Panc1 (cell line): ENCODE measurements at regions not wholly inside any gene's neighbourhood (a gene's known extent, or its start where the extent isn't known, plus 50 kb on each side); places are given as distances from the start of the nearest gene placed in this dataset.

Experiments used
- ATAC-seq: fragments of 200-7000 bp; cut with Tn5 transposase; 2 replicates; pipeline ENCODE4 v1.9.1; 2020; ENCODE audit warnings: mild to moderate bottlenecking, moderate library complexity
- BruUV-seq: library from RNA; stranded (reverse); fragments of 400-500 nt; replicated peaks from 2 replicates; lab custom pipeline; 2021; lab: Mats Ljungman, UMichigan
- CTCF ChIA-PET: fragments of 300-600 bp; sonication (Branson Sonifier 250); formaldehyde crosslinking; loops from one replicate; lab custom pipeline; 2022; ENCODE audit warnings: antibody characterized with exemption; lab: Charles Lee
- POLR2A ChIA-PET: fragments of 300-600 bp; sonication (Branson Sonifier 250); formaldehyde crosslinking; loops from one replicate; lab custom pipeline; 2022; ENCODE audit warnings: antibody characterized with exemption; lab: Charles Lee
- DNase-seq: peaks from one replicate; pipeline ENCODE4 v3.0.0-alpha.2; 2010; ENCODE audit warnings: low read depth, low spot score
- H3K27ac ChIP-seq: 2 replicates; pipeline ENCODE4 v1.5.1; 2011; ENCODE audit warnings: mild to moderate bottlenecking, low read length, inconsistent platforms
- H3K27me3 ChIP-seq: fragments of 200-500 bp; sonication (Bioruptor generic); 2 replicates; pipeline ENCODE4 v1.6.0; 2014; ENCODE audit warnings: low read length, inconsistent platforms; ENCODE audit not compliant: control insufficient read depth, insufficient read depth
- H3K36me3 ChIP-seq: fragments of 200-500 bp; sonication (Bioruptor generic); 2 replicates; pipeline ENCODE4 v1.5.1; 2014; ENCODE audit warnings: inconsistent platforms, mild to moderate bottlenecking, low read length, moderate library complexity; ENCODE audit not compliant: control insufficient read depth, insufficient read depth
- H3K4me1 ChIP-seq: 2 replicates; pipeline ENCODE4 v1.5.1; 2011; ENCODE audit warnings: inconsistent platforms, mild to moderate bottlenecking, low read length, moderate library complexity; ENCODE audit not compliant: control insufficient read depth, insufficient read depth
- H3K4me3 ChIP-seq, 2 experiments: 2 replicates each; pipeline ENCODE4 v1.5.1; 2011 to 2012; ENCODE audit warnings: low read depth in 2 of 2, low read length in 2 of 2, mild to moderate bottlenecking in 2 of 2, inconsistent platforms in 1 of 2, moderate library complexity in 1 of 2
- H3K9me3 ChIP-seq: fragments of 200-500 bp; sonication (Bioruptor generic); 2 replicates; pipeline ENCODE4 v1.5.1; 2014; ENCODE audit warnings: low read depth, mild to moderate bottlenecking, inconsistent platforms, low read length, moderate library complexity; ENCODE audit not compliant: control insufficient read depth, insufficient read depth
- POLR2AphosphoS5 ChIP-seq: IDR thresholded peaks from 2 replicates; pipeline ENCODE4 v1.6.1; 2012; ENCODE audit warnings: mild to moderate bottlenecking, low read depth, low read length, moderate library complexity
- SIN3A ChIP-seq: IDR thresholded peaks from 2 replicates; pipeline ENCODE4 v1.6.1; 2012; ENCODE audit warnings: low read depth, mild to moderate bottlenecking, low read length, moderate library complexity, borderline replicate concordance; ENCODE audit not compliant: insufficient read depth
- TCF7L2 ChIP-seq: IDR thresholded peaks from 2 replicates; pipeline ENCODE4 v1.6.1; 2011; ENCODE audit warnings: mild to moderate bottlenecking, low read depth, low read length, inconsistent platforms
- in situ Hi-C: cut with HindIII; loops from 2 replicates; pipeline ENCODE4 v1.10.0; 2016; ENCODE audit warnings: low sequenced_read_pairs, low pct_unique_long_range_greater_than_20kb
- intact Hi-C: fragments of 100-400 bp; cut with micrococcal nuclease; formaldehyde crosslinking; loops from one replicate; pipeline ENCODE4 v1.10.0; 2022; ENCODE audit not compliant: unreplicated experiment
- TF ChIP-seq, protein P1 (sequence below): fragments of 450-650 bp; IDR thresholded peaks from 2 replicates; pipeline ENCODE4 v1.5.1; 2017; ENCODE audit warnings: mild to moderate bottlenecking
- TF ChIP-seq, protein P2 (sequence below), 2 experiments: IDR thresholded peaks; 2 replicates each; pipeline ENCODE4 v1.6.1; 2011 to 2012; ENCODE audit warnings: low read depth in 2 of 2, control low read depth in 1 of 2, low read length in 1 of 2, mild to moderate bottlenecking in 1 of 2, moderate library complexity in 1 of 2; ENCODE audit not compliant: insufficient read depth in 1 of 2

DNA sequence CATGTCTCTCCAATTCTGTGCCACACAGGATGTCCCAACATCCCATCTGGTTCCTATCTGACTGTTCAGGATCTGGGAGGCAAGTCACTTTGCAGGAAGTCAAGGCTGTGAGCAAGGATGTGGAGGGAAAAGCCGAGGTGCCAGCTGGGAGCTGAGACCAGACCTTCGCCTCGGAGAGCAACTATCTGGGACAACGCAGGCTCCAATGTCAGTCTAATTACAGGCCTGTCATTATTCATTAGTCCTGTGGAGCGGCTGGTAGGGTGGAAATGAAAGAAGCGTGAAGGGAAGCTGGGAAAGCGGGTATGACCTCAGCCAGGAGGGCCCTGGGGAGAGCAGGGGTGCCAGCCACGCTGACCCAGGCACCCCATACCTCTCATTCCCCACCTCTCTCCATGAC, 147.3 kb downstream of the UNC5CL start:
- in situ Hi-C loops: no loop called here
- no peak for TF ChIP-seq POLR2AphosphoS5
- TF ChIP-seq, protein P1, sequence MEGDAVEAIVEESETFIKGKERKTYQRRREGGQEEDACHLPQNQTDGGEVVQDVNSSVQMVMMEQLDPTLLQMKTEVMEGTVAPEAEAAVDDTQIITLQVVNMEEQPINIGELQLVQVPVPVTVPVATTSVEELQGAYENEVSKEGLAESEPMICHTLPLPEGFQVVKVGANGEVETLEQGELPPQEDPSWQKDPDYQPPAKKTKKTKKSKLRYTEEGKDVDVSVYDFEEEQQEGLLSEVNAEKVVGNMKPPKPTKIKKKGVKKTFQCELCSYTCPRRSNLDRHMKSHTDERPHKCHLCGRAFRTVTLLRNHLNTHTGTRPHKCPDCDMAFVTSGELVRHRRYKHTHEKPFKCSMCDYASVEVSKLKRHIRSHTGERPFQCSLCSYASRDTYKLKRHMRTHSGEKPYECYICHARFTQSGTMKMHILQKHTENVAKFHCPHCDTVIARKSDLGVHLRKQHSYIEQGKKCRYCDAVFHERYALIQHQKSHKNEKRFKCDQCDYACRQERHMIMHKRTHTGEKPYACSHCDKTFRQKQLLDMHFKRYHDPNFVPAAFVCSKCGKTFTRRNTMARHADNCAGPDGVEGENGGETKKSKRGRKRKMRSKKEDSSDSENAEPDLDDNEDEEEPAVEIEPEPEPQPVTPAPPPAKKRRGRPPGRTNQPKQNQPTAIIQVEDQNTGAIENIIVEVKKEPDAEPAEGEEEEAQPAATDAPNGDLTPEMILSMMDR: no peak
- no peak for TF ChIP-seq SIN3A
- no peak for TF ChIP-seq TCF7L2
- TF ChIP-seq, protein P2, sequence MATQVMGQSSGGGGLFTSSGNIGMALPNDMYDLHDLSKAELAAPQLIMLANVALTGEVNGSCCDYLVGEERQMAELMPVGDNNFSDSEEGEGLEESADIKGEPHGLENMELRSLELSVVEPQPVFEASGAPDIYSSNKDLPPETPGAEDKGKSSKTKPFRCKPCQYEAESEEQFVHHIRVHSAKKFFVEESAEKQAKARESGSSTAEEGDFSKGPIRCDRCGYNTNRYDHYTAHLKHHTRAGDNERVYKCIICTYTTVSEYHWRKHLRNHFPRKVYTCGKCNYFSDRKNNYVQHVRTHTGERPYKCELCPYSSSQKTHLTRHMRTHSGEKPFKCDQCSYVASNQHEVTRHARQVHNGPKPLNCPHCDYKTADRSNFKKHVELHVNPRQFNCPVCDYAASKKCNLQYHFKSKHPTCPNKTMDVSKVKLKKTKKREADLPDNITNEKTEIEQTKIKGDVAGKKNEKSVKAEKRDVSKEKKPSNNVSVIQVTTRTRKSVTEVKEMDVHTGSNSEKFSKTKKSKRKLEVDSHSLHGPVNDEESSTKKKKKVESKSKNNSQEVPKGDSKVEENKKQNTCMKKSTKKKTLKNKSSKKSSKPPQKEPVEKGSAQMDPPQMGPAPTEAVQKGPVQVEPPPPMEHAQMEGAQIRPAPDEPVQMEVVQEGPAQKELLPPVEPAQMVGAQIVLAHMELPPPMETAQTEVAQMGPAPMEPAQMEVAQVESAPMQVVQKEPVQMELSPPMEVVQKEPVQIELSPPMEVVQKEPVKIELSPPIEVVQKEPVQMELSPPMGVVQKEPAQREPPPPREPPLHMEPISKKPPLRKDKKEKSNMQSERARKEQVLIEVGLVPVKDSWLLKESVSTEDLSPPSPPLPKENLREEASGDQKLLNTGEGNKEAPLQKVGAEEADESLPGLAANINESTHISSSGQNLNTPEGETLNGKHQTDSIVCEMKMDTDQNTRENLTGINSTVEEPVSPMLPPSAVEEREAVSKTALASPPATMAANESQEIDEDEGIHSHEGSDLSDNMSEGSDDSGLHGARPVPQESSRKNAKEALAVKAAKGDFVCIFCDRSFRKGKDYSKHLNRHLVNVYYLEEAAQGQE (IDR thresholded peaks at IDR 0.05; ENCODE audit: insufficient read depth in 1 of 2, low read depth in 2 of 2, low read length in 1 of 2): no peak
- ChIA-PET POLR2A (no interaction called here), CTCF (no interaction called here)
- Histone ChIP-seq H3K4me3 (no peak overlapping the region), H3K9me3 (no peaks in the 10 kb centered on the region), H3K36me3 (no peaks in the 10 kb centered on the region), H3K27me3 (no peaks in the 10 kb centered on the region), H3K27ac (peak overlapping the region; percentile 58; the same call in 1 of the 2 replicates), H3K4me1 (peaks cover 18% of the 10 kb centered on the region)
- intact Hi-C loops: no loop called here
- DNase-seq (no peak), ATAC-seq (no peak)
- no TSS peak for BruUV-seq

DNA sequence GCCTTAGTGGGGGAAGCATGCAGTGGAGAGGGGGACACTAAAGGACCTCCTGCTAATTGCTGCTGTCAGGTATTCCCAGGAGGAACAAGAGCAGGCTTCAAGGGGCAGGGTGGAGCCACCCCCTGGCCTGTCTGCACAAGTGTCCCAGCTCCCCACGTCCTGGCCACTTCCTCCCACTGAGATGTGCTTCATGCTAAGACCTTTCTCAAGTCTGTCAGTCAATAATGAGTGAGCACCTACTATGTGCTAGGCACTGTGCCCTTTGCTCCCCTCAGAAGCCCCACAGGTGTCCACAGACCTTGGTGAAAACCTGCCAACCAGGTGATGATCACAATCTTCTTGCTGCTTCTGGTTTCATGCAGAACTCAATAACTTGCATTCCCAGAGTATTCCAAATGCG, 147.9 kb downstream of the UNC5CL start:
- in situ Hi-C loops: no loop called here
- H3K27me3 ChIP-seq: no peaks in the 10 kb centered on the region
- CTCF ChIA-PET: no interaction called here

More for the DNA sequence above, 147.9 kb downstream of the UNC5CL start:
- no TSS peak for BruUV-seq
- POLR2A ChIA-PET: no interaction called here
- intact Hi-C loops: no loop called here
- no peak for DNase-seq
- Histone ChIP-seq H3K27ac (peak overlapping the region; percentile 58; the same call in 1 of the 2 replicates), H3K9me3 (no peaks in the 10 kb centered on the region), H3K4me3 (no peak overlapping the region), H3K4me1 (peaks cover 12% of the 10 kb centered on the region), H3K36me3 (no peaks in the 10 kb centered on the region)
- no peak for ATAC-seq
- TF ChIP-seq, protein P1: no peak
- TF ChIP-seq SIN3A (no peak), TCF7L2 (no peak), POLR2AphosphoS5 (no peak)
- TF ChIP-seq, protein P2 (IDR thresholded peaks at IDR 0.05; ENCODE audit: insufficient read depth in 1 of 2, low read depth in 2 of 2, low read length in 1 of 2): no peak
